ENCODE measurements at regions not wholly inside any gene's neighbourhood (a gene's known extent, or its start where the extent isn't known, plus 50 kb on each side); places are given as distances from the start of the nearest gene placed in this dataset.
A peak's percentile ranks its signal among the peaks of the same experiment; 100 is the strongest.

GRCh38 chr3:197458179-197458707 is 97.5 kb downstream of the BDH1 start (continued):
- TF ChIP-seq MYC (CRISPR knock-in tag; IDR thresholded peaks at IDR 0.05; ENCODE audit: borderline replicate concordance) (peak; percentile 78), EED (CRISPR knock-in tag; IDR thresholded peaks at IDR 0.05) (no peak), ZNF430 (CRISPR knock-in tag; IDR thresholded peaks at IDR 0.05) (peak; percentile 21; the same call in 1 of the 2 replicates), RNF2 (conservative IDR thresholded peaks at IDR 0.05; ENCODE audit: low read depth) (no peak), MIXL1 (CRISPR knock-in tag; IDR thresholded peaks at IDR 0.05) (0 out of 2 replicates have a peak, but pooled peaks have one; percentile 50), THRA (CRISPR knock-in tag; IDR thresholded peaks at IDR 0.05; ENCODE audit: borderline replicate concordance) (peak; percentile 55; the same call in 1 of the 2 replicates), FOXC1 (CRISPR knock-in tag; IDR thresholded peaks at IDR 0.05; ENCODE audit: borderline replicate concordance) (peak; percentile 11; the same call in 1 of the 2 replicates), ZNF180 (CRISPR knock-in tag; IDR thresholded peaks at IDR 0.05; ENCODE audit: borderline replicate concordance, low read depth) (no peak), NFKB2 (CRISPR knock-in tag; IDR thresholded peaks at IDR 0.05; ENCODE audit: borderline replicate concordance) (peak; percentile 40; the same call in 1 of the 2 replicates), ZSCAN30 (CRISPR knock-in tag; IDR thresholded peaks at IDR 0.05) (0 out of 2 replicates have a peak, but pooled peaks have one; percentile 48), ZNF564 (CRISPR knock-in tag; IDR thresholded peaks at IDR 0.05) (0 out of 2 replicates have a peak, but pooled peaks have one; percentile 36), CCDC6 (CRISPR knock-in tag; IDR thresholded peaks at IDR 0.05) (peak; percentile 42; the same call in 1 of the 2 replicates), MYPOP (CRISPR knock-in tag; IDR thresholded peaks at IDR 0.05) (peak; percentile 29; the same call in 1 of the 2 replicates), HIC2 (CRISPR knock-in tag; IDR thresholded peaks at IDR 0.05; ENCODE audit: low read depth) (peak; percentile 81), SOX5 (CRISPR knock-in tag; IDR thresholded peaks at IDR 0.05; ENCODE audit: borderline replicate concordance) (peak; percentile 60), ZNF703 (CRISPR knock-in tag; IDR thresholded peaks at IDR 0.05; ENCODE audit: borderline replicate concordance) (no peak), ZNF12 (CRISPR knock-in tag; IDR thresholded peaks at IDR 0.05) (no peak), ZNF335 (CRISPR knock-in tag; IDR thresholded peaks at IDR 0.05) (peak; percentile 82), ZNF615 (CRISPR knock-in tag; IDR thresholded peaks at IDR 0.05; ENCODE audit: borderline replicate concordance) (no peak), ATRX (CRISPR knock-in tag; IDR thresholded peaks at IDR 0.05; ENCODE audit: borderline replicate concordance) (no peak), SNAPC5 (CRISPR knock-in tag; IDR thresholded peaks at IDR 0.05; ENCODE audit: borderline replicate concordance) (no peak), ZNF589 (CRISPR knock-in tag; conservative IDR thresholded peaks at IDR 0.05) (no peak), ZNF891 (CRISPR knock-in tag; IDR thresholded peaks at IDR 0.05) (no peak; the same call in 1 of the 2 replicates), GLMP (CRISPR knock-in tag; IDR thresholded peaks at IDR 0.05; ENCODE audit: borderline replicate concordance) (no peak), ATF3 (CRISPR knock-in tag; IDR thresholded peaks at IDR 0.05) (no peak), ZBTB1 (CRISPR knock-in tag; IDR thresholded peaks at IDR 0.05; ENCODE audit: borderline replicate concordance) (no peak)

Data from HepG2 (cell line).